Immature natural killer cell (primary cell): ENCODE measurements at regions not wholly inside any gene's neighbourhood (a gene's known extent, or its start where the extent isn't known, plus 50 kb on each side); places are given as distances from the start of the nearest gene placed in this dataset.

Source experiments
- DNase-seq, 3 donors: peaks; one replicate each; pipeline ENCODE4 v3.0.0; 2022; ENCODE audit warnings: mixed read lengths in 1 of 3
- H3K27ac Mint-ChIP-seq, 6 donors: one replicate each; pipeline ENCODE4 v1.8.0; 2020; ENCODE audit warnings: mixed read lengths in 6 of 6, mild to moderate bottlenecking in 5 of 6, inconsistent platforms in 4 of 6, moderate library complexity in 3 of 6
- H3K27me3 Mint-ChIP-seq, 3 donors: one replicate each; pipeline ENCODE4 v1.8.0; 2020 to 2021; ENCODE audit warnings: low read depth in 3 of 3, mild to moderate bottlenecking in 3 of 3, mixed read lengths in 3 of 3, moderate library complexity in 3 of 3, inconsistent platforms in 1 of 3
- H3K36me3 Mint-ChIP-seq, 3 donors: one replicate each; pipeline ENCODE4 v1.8.0; 2020; ENCODE audit warnings: mixed read lengths in 3 of 3, inconsistent platforms in 2 of 3, mild to moderate bottlenecking in 2 of 3
- H3K4me1 Mint-ChIP-seq, 2 donors: one replicate each; pipeline ENCODE4 v1.8.0; 2020; ENCODE audit warnings: inconsistent platforms in 2 of 2, mild to moderate bottlenecking in 2 of 2, mixed read lengths in 2 of 2, moderate library complexity in 1 of 2
- H3K4me3 Mint-ChIP-seq, 5 donors: one replicate each; pipeline ENCODE4 v1.8.0; 2020; ENCODE audit warnings: mild to moderate bottlenecking in 5 of 5, mixed read lengths in 5 of 5, inconsistent platforms in 3 of 5, moderate library complexity in 3 of 5
- H3K9me3 Mint-ChIP-seq, 6 donors: one replicate each; pipeline ENCODE4 v1.8.0; 2020; ENCODE audit warnings: mild to moderate bottlenecking in 6 of 6, mixed read lengths in 6 of 6, inconsistent platforms in 4 of 6, moderate library complexity in 3 of 6

DNA sequence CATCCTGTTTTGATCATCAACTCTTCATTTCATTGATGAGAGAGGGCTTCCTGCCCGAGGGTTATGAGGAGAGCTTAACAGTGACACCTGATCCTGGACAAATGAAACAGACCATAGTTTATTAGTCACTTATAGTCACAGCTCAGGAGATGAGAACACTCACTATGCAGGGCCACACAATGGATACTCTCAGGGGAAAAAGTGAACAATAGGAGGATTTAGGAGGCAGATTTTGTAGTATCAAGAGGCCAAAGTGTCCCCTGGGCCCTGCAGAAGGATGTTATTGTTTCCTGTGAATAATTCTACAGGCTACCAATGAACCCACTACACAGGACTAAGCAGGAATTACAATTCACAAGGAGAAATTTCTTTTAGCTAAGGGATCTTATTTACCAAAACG, 772.8 kb upstream of the MAN1A1 start:
- H3K4me1 Mint-ChIP-seq = no peaks in the 10 kb centered on the region
- DNase-seq = no peak
- peaks cover 0 to 10% (median 6%) of the 10 kb centered on the region in 6 donors for H3K9me3 Mint-ChIP-seq
- H3K27ac Mint-ChIP-seq = no peak overlapping the region
- peaks cover 0 to 3% (median 2%) of the 10 kb centered on the region in 3 donors for H3K27me3 Mint-ChIP-seq
- no peaks in the 10 kb centered on the region for H3K36me3 Mint-ChIP-seq
- no peak overlapping the region for H3K4me3 Mint-ChIP-seq

DNA sequence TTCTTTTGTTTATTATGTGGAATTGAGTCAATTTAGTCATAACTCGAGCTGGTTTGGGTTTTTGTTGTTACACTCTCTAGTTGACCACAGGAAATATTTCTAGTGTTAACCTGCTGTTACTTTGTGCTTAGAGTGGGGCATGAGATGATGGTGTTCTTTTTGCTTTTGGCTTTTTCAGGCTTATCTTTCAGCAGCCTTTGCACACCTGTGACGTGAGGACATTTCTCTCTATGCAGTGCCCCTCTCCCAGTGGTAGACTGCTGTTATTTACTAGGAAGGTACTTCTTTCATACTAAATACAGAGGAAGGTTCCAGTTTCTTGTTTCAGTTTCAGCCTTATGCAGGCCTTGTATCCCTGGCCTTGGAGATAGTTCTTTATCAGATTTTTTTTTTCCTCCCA, 766.8 kb upstream of the MAN1A1 start:
- Mint-ChIP-seq H3K4me3 (no peak overlapping the region), H3K36me3 (no peaks in the 10 kb centered on the region), H3K27ac (no peak overlapping the region), H3K27me3 (peaks cover 0 to 2% (median 2%) of the 10 kb centered on the region in 3 donors), H3K4me1 (no peaks in the 10 kb centered on the region), H3K9me3 (peaks cover 0 to 14% (median 4%) of the 10 kb centered on the region in 6 donors)
- no peak for DNase-seq

DNA sequence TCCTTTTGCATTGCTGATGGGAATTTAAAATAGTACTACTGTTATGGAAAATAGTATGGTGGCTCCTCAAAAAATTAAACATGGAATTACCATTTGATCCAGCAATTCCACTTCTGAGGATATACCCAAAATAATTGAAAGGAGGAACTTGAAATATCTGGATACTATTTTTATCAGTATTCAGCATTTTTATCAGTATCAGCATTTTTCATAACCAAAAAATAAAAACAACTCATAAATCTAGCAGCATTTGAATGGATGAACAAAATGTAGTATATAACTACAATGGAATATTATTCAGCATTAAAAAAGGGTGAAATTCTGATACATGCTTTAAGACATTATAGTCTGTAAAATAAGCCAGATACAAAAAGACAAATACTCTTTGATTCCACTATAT, 763.4 kb upstream of the MAN1A1 start:
- peaks cover 0 to 10% (median 4%) of the 10 kb centered on the region in 6 donors for H3K9me3 Mint-ChIP-seq
- H3K27me3 Mint-ChIP-seq = peaks cover 0 to 2% (median 0%) of the 10 kb centered on the region in 3 donors
- H3K4me1 Mint-ChIP-seq = no peaks in the 10 kb centered on the region
- no peak overlapping the region for H3K4me3 Mint-ChIP-seq
- H3K36me3 Mint-ChIP-seq = no peaks in the 10 kb centered on the region
- H3K27ac Mint-ChIP-seq = no peak overlapping the region
- DNase-seq = no peak

DNA sequence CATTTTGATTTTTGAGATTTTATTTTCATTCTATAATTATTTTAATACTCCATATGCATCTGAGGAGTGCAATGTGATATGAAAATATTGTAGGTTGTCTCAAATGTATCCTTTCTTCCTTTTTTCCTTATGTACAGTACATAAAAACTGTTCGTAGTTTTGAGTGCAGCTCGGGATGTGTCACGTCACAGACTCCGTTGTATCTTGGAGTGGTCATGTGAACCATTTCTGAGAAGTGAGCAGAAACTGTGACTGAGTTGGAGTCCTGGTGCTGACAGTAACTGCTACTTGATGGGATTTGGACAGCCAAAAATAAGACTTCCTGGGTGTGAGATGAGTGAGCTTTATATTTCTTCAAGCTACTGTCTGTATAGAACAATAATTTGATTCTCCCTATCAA, 761.4 kb upstream of the MAN1A1 start:
- Mint-ChIP-seq H3K36me3 (no peaks in the 10 kb centered on the region), H3K27ac (no peak overlapping the region), H3K4me1 (no peaks in the 10 kb centered on the region), H3K4me3 (no peak overlapping the region), H3K27me3 (peaks cover 0 to 6% (median 0%) of the 10 kb centered on the region in 3 donors), H3K9me3 (peaks cover 0 to 10% (median 2%) of the 10 kb centered on the region in 6 donors)
- DNase-seq = no peak

DNA sequence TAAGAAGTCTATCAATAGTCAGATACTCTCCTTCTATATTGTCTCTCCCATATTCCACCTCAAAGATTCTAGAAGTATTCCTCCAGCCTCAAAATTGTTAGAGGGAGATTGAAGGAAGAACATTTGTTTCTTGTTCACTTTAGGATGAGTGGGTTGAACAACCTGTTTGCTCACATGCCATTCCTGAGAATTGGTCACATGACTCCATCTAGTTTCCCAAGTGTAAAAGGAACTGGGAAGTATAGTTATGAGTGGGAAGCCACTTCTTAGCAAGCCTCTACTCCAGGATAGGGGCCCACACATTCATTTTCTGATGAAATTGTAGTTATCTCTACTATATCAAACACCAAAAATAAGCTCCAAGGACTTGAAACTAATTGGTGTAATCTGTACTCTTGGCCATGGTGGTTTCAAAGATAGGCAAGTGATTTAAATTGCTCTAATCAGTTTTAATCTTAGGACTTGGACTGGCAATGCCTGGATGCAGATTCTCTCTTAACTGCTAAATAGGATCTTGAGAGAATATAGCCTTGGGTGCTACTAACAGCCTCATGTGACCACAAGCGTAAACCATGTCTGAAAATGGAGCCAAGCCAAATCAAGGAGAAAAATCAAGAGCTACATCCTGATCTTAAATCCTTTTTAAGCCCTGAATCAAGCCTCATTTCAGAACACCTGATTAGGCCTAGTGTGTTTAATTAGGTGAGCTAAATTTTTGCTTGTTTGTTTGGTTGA, 758.7 kb upstream of the MAN1A1 start:
- Mint-ChIP-seq H3K27ac (no peak overlapping the region), H3K4me3 (no peak overlapping the region), H3K27me3 (peaks cover 0 to 6% (median 0%) of the 10 kb centered on the region in 3 donors), H3K9me3 (peaks cover 0 to 4% (median 0%) of the 10 kb centered on the region in 6 donors), H3K4me1 (no peaks in the 10 kb centered on the region), H3K36me3 (no peaks in the 10 kb centered on the region)
- DNase-seq = no peak

DNA sequence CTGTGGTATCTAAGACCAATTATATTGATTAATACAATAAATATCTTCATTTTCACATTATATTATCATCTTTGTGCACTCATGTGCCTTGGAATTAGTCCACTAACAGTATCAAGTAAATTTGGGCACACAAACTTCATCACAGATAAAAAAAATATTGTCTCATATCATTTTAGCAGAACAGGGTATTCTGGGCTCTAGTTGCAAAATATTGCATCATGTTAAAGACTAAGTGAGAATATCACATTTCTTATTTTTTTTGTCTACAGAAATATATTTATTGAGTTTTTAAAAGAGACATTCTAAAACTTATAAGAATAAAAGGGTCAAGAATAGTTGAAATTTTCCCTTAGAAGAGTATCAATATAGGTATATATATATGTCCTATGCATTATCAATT, 754.1 kb upstream of the MAN1A1 start:
- peaks cover 0 to 6% (median 1%) of the 10 kb centered on the region in 3 donors for H3K27me3 Mint-ChIP-seq
- no peaks in the 10 kb centered on the region for H3K4me1 Mint-ChIP-seq
- H3K9me3 Mint-ChIP-seq = peaks cover 0 to 8% (median 4%) of the 10 kb centered on the region in 6 donors
- H3K4me3 Mint-ChIP-seq = no peak overlapping the region
- no peaks in the 10 kb centered on the region for H3K36me3 Mint-ChIP-seq
- H3K27ac Mint-ChIP-seq = no peak overlapping the region
- no peak for DNase-seq

DNA sequence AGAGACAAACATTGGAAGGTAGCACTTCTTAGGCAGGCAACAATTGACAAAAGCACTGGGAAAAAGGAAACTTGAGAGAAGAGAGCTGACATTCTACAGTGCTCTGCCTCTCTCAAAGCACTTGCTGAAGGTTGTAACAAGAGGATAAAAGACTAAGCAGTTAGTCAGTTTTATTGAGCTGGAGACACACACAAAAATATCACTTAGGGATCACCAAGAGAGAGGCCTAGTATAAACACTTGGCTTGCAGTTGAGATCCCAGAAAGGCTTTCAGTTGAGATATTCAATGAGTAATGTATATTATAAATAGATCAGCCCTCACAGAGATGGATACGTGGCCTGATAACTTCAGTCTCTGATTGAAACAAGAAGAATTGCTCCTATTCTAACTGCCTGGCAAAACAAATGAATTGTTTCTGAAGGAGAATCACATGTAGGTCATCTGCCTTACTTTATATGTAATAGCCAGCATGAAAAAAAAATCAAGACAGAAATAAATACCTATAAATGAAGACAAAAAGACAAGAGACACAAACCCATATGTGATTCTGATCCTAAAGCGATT, 747.2 kb upstream of the MAN1A1 start:
- peaks cover 0 to 2% (median 1%) of the 10 kb centered on the region in 3 donors for H3K27me3 Mint-ChIP-seq
- H3K36me3 Mint-ChIP-seq = no peaks in the 10 kb centered on the region
- no peaks in the 10 kb centered on the region for H3K4me1 Mint-ChIP-seq
- no peak overlapping the region for H3K4me3 Mint-ChIP-seq
- H3K27ac Mint-ChIP-seq = no peak overlapping the region
- no peak for DNase-seq
- peaks cover 0 to 9% (median 3%) of the 10 kb centered on the region in 6 donors for H3K9me3 Mint-ChIP-seq

DNA sequence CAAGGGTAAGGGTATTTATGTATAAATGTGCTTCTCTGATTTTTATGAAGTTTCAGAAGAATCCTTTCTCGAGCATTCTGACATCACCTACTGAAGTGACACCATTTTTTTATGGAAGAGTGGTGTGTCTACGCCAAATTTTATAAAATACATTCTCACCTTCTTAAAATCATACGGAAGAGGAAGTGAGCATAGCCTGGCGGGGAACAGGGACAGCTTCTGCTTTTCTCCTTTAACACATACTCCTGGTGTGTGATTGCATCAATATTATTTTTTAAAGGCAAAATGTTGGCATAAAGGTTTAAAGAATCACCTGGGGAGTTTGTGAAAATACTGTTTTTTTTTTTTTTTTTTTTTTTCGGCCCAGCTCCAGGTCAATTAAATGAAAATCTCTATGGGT, 733.6 kb upstream of the MAN1A1 start:
- H3K4me1 Mint-ChIP-seq = no peaks in the 10 kb centered on the region
- H3K4me3 Mint-ChIP-seq = no peak overlapping the region
- no peaks in the 10 kb centered on the region for H3K36me3 Mint-ChIP-seq
- H3K27me3 Mint-ChIP-seq = peaks cover 2 to 4% (median 2%) of the 10 kb centered on the region in 3 donors
- no peak overlapping the region for H3K27ac Mint-ChIP-seq
- H3K9me3 Mint-ChIP-seq = peaks cover 0 to 15% (median 6%) of the 10 kb centered on the region in 6 donors
- DNase-seq = no peak

DNA sequence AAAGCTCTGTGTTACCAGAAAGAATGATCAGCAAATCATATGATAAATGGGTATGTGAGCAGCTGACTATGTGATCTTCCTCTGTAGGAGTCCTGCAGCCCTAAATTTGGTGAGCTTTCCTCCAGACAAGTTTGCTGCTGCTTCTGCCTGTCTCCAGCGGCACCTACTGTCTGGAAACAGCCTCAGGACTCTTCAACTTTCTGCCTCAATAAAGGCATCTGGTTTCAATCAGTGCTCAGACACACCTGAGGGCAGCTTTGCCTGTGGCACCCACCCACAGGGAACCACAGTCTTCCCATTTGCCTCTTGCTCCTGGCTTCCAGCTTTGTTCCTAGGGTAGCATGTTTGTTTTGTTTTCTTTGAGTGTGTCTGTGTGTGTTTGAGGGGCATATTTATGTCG, 727.9 kb upstream of the MAN1A1 start:
- DNase-seq = no peak
- H3K27me3 Mint-ChIP-seq = peaks cover 0 to 2% (median 2%) of the 10 kb centered on the region in 3 donors
- H3K9me3 Mint-ChIP-seq = peaks cover 0 to under 1% (median 0%) of the 10 kb centered on the region in 6 donors
- no peak overlapping the region for H3K4me3 Mint-ChIP-seq
- no peaks in the 10 kb centered on the region for H3K36me3 Mint-ChIP-seq
- H3K27ac Mint-ChIP-seq = no peak overlapping the region
- no peaks in the 10 kb centered on the region for H3K4me1 Mint-ChIP-seq

DNA sequence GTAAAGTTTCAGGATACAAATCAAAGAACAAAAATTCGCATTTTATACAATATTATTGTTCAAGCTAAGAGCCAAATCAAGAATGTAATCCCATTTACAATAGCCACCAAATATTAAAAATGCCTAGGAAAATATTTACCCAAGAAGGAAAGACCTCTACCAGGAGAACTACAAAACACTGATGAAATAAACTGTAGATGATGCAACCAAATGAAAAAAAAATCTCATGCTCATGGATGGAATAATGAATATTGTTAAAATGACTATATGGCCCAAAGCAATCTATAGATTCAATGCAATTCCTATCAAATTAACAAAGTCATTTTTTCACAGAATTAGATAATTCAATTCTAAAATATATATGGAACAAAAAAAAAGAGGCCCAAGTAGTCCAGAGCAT, 708.8 kb upstream of the MAN1A1 start:
- Mint-ChIP-seq H3K27me3 (peaks cover 0 to 1% (median 0%) of the 10 kb centered on the region in 3 donors), H3K36me3 (no peaks in the 10 kb centered on the region), H3K27ac (no peak overlapping the region), H3K4me1 (no peaks in the 10 kb centered on the region), H3K4me3 (no peak overlapping the region), H3K9me3 (peaks cover 6 to 35% (median 12%) of the 10 kb centered on the region in 6 donors)
- DNase-seq = no peak

DNA sequence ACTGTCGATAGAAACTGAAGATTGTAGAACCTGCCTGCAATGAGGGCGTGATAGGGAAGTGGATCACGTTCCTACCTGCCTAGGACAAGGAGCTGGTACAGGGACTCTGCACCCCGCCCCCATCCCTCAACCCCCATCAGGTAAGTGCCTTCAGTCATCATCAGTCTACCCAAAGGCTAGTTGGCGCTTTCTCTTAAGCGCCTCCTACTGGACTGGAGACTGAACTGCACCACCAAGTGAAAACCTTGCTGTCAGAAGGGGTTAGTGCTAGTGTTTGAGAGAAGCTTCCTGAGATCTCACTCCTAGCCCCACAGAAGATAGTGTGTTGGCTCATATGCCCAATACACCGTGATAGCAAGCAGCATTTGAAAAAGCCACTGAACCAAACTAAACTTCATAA, 706.5 kb upstream of the MAN1A1 start:
- Mint-ChIP-seq H3K27me3 (peaks cover 0 to 1% (median 0%) of the 10 kb centered on the region in 3 donors), H3K36me3 (no peaks in the 10 kb centered on the region), H3K9me3 (peaks cover 2 to 31% (median 12%) of the 10 kb centered on the region in 6 donors), H3K27ac (no peak overlapping the region), H3K4me3 (no peak overlapping the region), H3K4me1 (no peaks in the 10 kb centered on the region)
- DNase-seq = no peak

DNA sequence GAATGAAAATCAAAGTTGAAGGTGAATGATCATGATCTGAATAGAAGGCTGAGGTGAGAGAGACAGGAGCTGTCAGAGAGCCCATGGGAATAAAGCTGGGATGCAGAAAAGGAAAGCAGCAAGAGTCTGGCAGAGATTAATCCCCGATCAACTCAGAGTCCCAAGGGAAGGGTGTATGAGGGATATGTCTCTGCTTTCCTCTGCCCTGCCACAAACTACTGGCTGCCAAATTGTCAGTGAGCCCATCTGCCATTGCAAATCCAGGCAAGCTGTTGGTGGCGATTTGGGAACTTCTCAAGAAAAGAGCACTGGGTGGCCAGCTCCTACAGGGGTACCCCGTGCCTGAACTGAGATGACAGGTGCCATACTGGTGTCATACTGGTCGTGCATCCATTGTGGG, 705.5 kb upstream of the MAN1A1 start:
- DNase-seq = no peak
- no peaks in the 10 kb centered on the region for H3K36me3 Mint-ChIP-seq
- peaks cover 2 to 23% (median 8%) of the 10 kb centered on the region in 6 donors for H3K9me3 Mint-ChIP-seq

DNA sequence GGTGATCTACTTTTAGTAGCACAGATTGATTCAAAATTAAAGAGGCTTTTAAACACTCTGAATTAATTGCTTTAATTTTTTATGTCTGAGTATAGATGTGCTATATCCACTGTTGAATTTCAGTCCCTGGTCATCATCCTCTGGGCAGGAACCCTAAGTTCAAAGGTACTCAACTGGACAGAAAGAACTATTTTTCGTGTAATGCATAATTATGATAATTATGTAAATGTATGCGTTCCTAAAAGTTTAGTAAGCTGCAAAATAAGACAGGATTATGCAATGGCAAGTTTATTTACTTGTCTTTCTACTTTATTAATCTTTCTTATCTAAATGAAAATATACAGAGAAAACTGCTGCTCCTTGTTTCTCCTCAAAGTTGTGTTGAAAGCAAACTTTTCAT, 690.1 kb upstream of the MAN1A1 start:
- no peak for DNase-seq
- Mint-ChIP-seq H3K27ac (no peak overlapping the region), H3K27me3 (no peaks in the 10 kb centered on the region), H3K9me3 (peaks cover 0 to 5% (median under 1%) of the 10 kb centered on the region in 6 donors), H3K36me3 (no peaks in the 10 kb centered on the region), H3K4me3 (no peak overlapping the region), H3K4me1 (no peaks in the 10 kb centered on the region)

More for the DNA sequence above, 705.5 kb upstream of the MAN1A1 start:
- H3K27me3 Mint-ChIP-seq = peaks cover 0 to 1% (median 0%) of the 10 kb centered on the region in 3 donors
- H3K4me1 Mint-ChIP-seq = no peaks in the 10 kb centered on the region
- no peak overlapping the region for H3K27ac Mint-ChIP-seq
- H3K4me3 Mint-ChIP-seq = no peak overlapping the region

DNA sequence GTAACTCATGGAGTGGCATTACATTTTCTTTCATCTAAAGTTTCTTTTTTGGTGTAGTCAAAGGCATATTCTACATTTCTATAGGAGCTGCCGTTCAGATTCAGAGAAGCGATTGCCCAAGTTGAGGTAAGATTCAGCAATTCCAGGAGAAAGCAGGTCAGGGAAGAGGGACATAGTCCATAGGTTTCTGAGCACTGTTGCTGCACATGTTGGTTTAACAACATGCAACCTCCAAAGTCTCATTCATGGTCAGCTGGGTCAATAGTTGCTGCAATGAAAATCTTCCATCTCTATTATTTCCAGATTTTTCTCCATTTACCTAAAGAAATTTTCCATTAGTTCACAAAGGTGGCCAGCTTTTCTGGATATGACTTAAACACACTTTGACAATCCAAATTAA, 682.3 kb upstream of the MAN1A1 start:
- no peaks in the 10 kb centered on the region for H3K27me3 Mint-ChIP-seq
- H3K36me3 Mint-ChIP-seq = no peaks in the 10 kb centered on the region
- H3K27ac Mint-ChIP-seq = no peak overlapping the region
- H3K4me1 Mint-ChIP-seq = no peaks in the 10 kb centered on the region
- H3K4me3 Mint-ChIP-seq = no peak overlapping the region
- no peak for DNase-seq
- peaks cover 0 to 6% (median under 1%) of the 10 kb centered on the region in 6 donors for H3K9me3 Mint-ChIP-seq
